BJ (cell line): ENCODE measurements at regions not wholly inside any gene's neighbourhood (a gene's known extent, or its start where the extent isn't known, plus 50 kb on each side); places are given as distances from the start of the nearest gene placed in this dataset.

Experiments
- CTCF ChIA-PET: fragments of 350-600 bp; formaldehyde crosslinking; extraction: SDS; loops from one replicate; lab custom pipeline; 2021; ENCODE audit warnings: antibody characterized with exemption, inconsistent platforms; lab: Yijun Ruan, JAX
- POLR2A ChIA-PET: fragments of 300-600 bp; sonication (Branson Sonifier 250); formaldehyde crosslinking; extraction: SDS; loops from one replicate; lab custom pipeline; 2021; ENCODE audit warnings: antibody characterized with exemption; lab: Charles Lee
- DNase-seq: peaks from one replicate; pipeline ENCODE4 v3.0.0-alpha.2; 2011; ENCODE audit warnings: low read depth
- H3K27me3 ChIP-seq: 2 replicates; pipeline ENCODE4 v1.6.0; 2011; ENCODE audit warnings: low read length; ENCODE audit not compliant: control insufficient read depth, insufficient read depth
- H3K36me3 ChIP-seq: 2 replicates; pipeline ENCODE4 v1.5.1; 2011; ENCODE audit warnings: low read length; ENCODE audit not compliant: control insufficient read depth, insufficient read depth
- H3K4me3 ChIP-seq: 2 replicates; pipeline ENCODE4 v1.5.1; 2011; ENCODE audit warnings: low read depth, mild to moderate bottlenecking, control low read depth, low read length
- CTCF ChIP-seq: IDR thresholded peaks from 2 replicates; pipeline ENCODE4 v1.5.1; 2011; ENCODE audit warnings: low read depth, mild to moderate bottlenecking, control low read depth, inconsistent platforms, low read length, moderate library complexity; ENCODE audit not compliant: insufficient read depth

GRCh38 chr2:239763433-239764097 lies 261.6 kb downstream of the NDUFA10 start:
- no peak for DNase-seq

GRCh38 chr2:239762655-239763269 lies 262.4 kb downstream of the NDUFA10 start:
- no peaks in the 10 kb centered on the region for H3K36me3 ChIP-seq
- ChIA-PET POLR2A (no interaction called here), CTCF (no interaction called here)
- no peak overlapping the region for H3K4me3 ChIP-seq
- TF ChIP-seq CTCF = no peak
- no peaks in the 10 kb centered on the region for H3K27me3 ChIP-seq
- DNase-seq = no peak

More at GRCh38 chr2:239763433-239764097, 261.6 kb downstream of the NDUFA10 start:
- no peak overlapping the region for H3K4me3 ChIP-seq
- H3K36me3 ChIP-seq = no peaks in the 10 kb centered on the region
- CTCF ChIA-PET = no interaction called here
- peak; percentile 14; the same call in 1 of the 2 replicates for TF ChIP-seq CTCF
- POLR2A ChIA-PET = no interaction called here
- H3K27me3 ChIP-seq = no peaks in the 10 kb centered on the region

- H3K36me3 ChIP-seq = no peaks in the 10 kb centered on the region
- no peak overlapping the region for H3K4me3 ChIP-seq
- no peaks in the 10 kb centered on the region for H3K27me3 ChIP-seq
- no peak for DNase-seq
- TF ChIP-seq CTCF = no peak
- POLR2A ChIA-PET = no interaction called here
- CTCF ChIA-PET = no interaction called here
Measured at GRCh38 chr2:239762106-239762505, 263.0 kb downstream of the NDUFA10 start.

- DNase-seq = no peak
- POLR2A ChIA-PET = no interaction called here
- Histone ChIP-seq H3K4me3 (no peak overlapping the region), H3K27me3 (no peaks in the 10 kb centered on the region), H3K36me3 (no peaks in the 10 kb centered on the region)
- TF ChIP-seq CTCF = no peak
- CTCF ChIA-PET = no interaction called here
Measured at GRCh38 chr2:239760596-239760995, 264.5 kb downstream of the NDUFA10 start.

GRCh38 chr2:239758279-239758877 lies 266.8 kb downstream of the NDUFA10 start:
- no peak for TF ChIP-seq CTCF
- ChIA-PET POLR2A (no interaction called here), CTCF (no interaction called here)
- Histone ChIP-seq H3K27me3 (no peaks in the 10 kb centered on the region), H3K4me3 (no peak overlapping the region), H3K36me3 (no peaks in the 10 kb centered on the region)
- no peak for DNase-seq
